Muscle of arm (tissue), 1 donor: ENCODE measurements at regions not wholly inside any gene's neighbourhood (a gene's known extent, or its start where the extent isn't known, plus 50 kb on each side); places are given as distances from the start of the nearest gene placed in this dataset.
A peak's percentile ranks its signal among the peaks of the same experiment; 100 is the strongest.
"Not testable (repeated sequence)": the region's sequence is repeated elsewhere in the genome, so short reads cannot be mapped to it uniquely, and the experiment has no call there.

Experiments used
- DNase-seq: peaks from one replicate; pipeline ENCODE4 v3.0.0-alpha.2; 2013

GRCh38 chr2:19201911-19202462 is 156.4 kb downstream of the OSR1 start:
- DNase-seq = no peak

GRCh38 chr2:19198381-19198780 is 160.0 kb downstream of the OSR1 start:
- DNase-seq = peak; percentile 81

- DNase-seq = no peak
Measured at GRCh38 chr2:19195661-19196060, 162.8 kb downstream of the OSR1 start.

GRCh38 chr2:19189391-19189790 is 169.0 kb downstream of the OSR1 start:
- no peak for DNase-seq

GRCh38 chr2:19187323-19188020 is 171.0 kb downstream of the OSR1 start:
- no peak for DNase-seq

GRCh38 chr2:19185086-19185485 is 173.3 kb downstream of the OSR1 start:
- no peak for DNase-seq

- no peak for DNase-seq
Measured at GRCh38 chr2:19178175-19178574, 180.2 kb downstream of the OSR1 start.

GRCh38 chr2:19176977-19177376 is 181.4 kb downstream of the OSR1 start:
- DNase-seq = no peak

GRCh38 chr2:19176172-19176852 is 182.1 kb downstream of the OSR1 start:
- no peak for DNase-seq

GRCh38 chr2:19174176-19174575 is 184.2 kb downstream of the OSR1 start:
- DNase-seq = no peak

GRCh38 chr2:19171409-19171808 is 187.0 kb downstream of the OSR1 start:
- no peak for DNase-seq

GRCh38 chr2:19169134-19169768 is 189.2 kb downstream of the OSR1 start:
- DNase-seq = no peak

GRCh38 chr2:19164099-19164498 is 194.3 kb downstream of the OSR1 start:
- not testable (repeated sequence) for DNase-seq

- no peak for DNase-seq
Measured at GRCh38 chr2:19158896-19159295, 199.5 kb downstream of the OSR1 start.

GRCh38 chr2:19158211-19158610 is 200.2 kb downstream of the OSR1 start:
- DNase-seq = no peak

GRCh38 chr2:19156646-19157045 is 201.8 kb downstream of the OSR1 start:
- peak; percentile 15 for DNase-seq

GRCh38 chr2:19150726-19151125 is 207.7 kb downstream of the OSR1 start:
- no peak for DNase-seq

GRCh38 chr2:19146867-19147266 is 211.6 kb downstream of the OSR1 start:
- no peak for DNase-seq

GRCh38 chr2:19141234-19142004 is 217.0 kb downstream of the OSR1 start:
- no peak for DNase-seq

- DNase-seq = no peak
Measured at GRCh38 chr2:19140463-19141208, 217.8 kb downstream of the OSR1 start.

- DNase-seq = no peak
Measured at GRCh38 chr2:19139386-19139785, 219.0 kb downstream of the OSR1 start.
